Endothelial cell of umbilical vein (primary cell): ENCODE measurements at regions not wholly inside any gene's neighbourhood (a gene's known extent, or its start where the extent isn't known, plus 50 kb on each side); places are given as distances from the start of the nearest gene placed in this dataset.

ENCODE experiments used
- BruUV-seq: library from RNA; stranded (reverse); fragments of 400-500 nt; replicated peaks from 2 replicates; lab custom pipeline; 2021; lab: Mats Ljungman, UMichigan
- CTCF ChIA-PET: fragments of 300-600, 350-600 bp; sonication (Branson Sonifier 250); formaldehyde crosslinking; loops from one replicate; lab custom pipeline; 2021; ENCODE audit warnings: antibody characterized with exemption, inconsistent platforms; lab: Charles Lee
- POLR2A ChIA-PET: fragments of 300-600, 350-600 bp; sonication (Branson Sonifier 250); formaldehyde crosslinking; loops from one replicate; lab custom pipeline; 2021; ENCODE audit warnings: antibody characterized with exemption, inconsistent platforms; lab: Charles Lee
- DNase-seq: peaks from one replicate; pipeline ENCODE4 v3.0.0-alpha.2; 2011; ENCODE audit warnings: low read depth, low spot score
- FAIRE-seq: peaks from 2 replicates; lab custom pipeline; 2011; peaks lifted over from hg19 to GRCh38; lab: Jason Lieb, UNC
- H2AFZ ChIP-seq: 2 replicates; pipeline ENCODE4 v1.6.0; 2012; ENCODE audit warnings: low read depth, low read length, control low read depth, inconsistent platforms
- H3K27ac ChIP-seq: 2 replicates; pipeline ENCODE4 v1.5.1; 2011; ENCODE audit warnings: low read depth, mild to moderate bottlenecking, control low read depth, low read length, moderate library complexity; ENCODE audit not compliant: insufficient read depth
- H3K27me3 ChIP-seq, 2 experiments: 2 replicates each; pipeline versions ENCODE4 v1.6.0 to v1.6.1; 2011; ENCODE audit warnings: low read length in 2 of 2, mixed read lengths in 1 of 2; ENCODE audit not compliant: control insufficient read depth in 2 of 2, insufficient read depth in 2 of 2
- H3K36me3 ChIP-seq, 2 experiments: 2 replicates in 1 of 2; 3 replicates in 1 of 2; pipeline ENCODE4 v1.5.1; 2011; ENCODE audit warnings: low read length in 2 of 2, mild to moderate bottlenecking in 1 of 2, moderate library complexity in 1 of 2; ENCODE audit not compliant: control insufficient read depth in 2 of 2, insufficient read depth in 2 of 2; ENCODE audit errors: extremely low read depth in 1 of 2
- H3K4me1 ChIP-seq: 3 replicates; pipeline ENCODE4 v1.5.1; 2011; ENCODE audit warnings: mild to moderate bottlenecking, low read length; ENCODE audit not compliant: control insufficient read depth, insufficient read depth; ENCODE audit errors: extremely low read depth
- H3K4me2 ChIP-seq: 2 replicates; pipeline ENCODE4 v1.6.1; 2011; ENCODE audit warnings: low read length, control low read depth, mixed read lengths; ENCODE audit not compliant: insufficient read depth
- H3K4me3 ChIP-seq, 3 experiments: fragments of 200-600 bp in 1 of 3; sonication (generic), shearing (Covaris generic) in 1 of 3; replicated peaks in 1 of 3; 2 replicates each; pipeline ENCODE4 v1.5.1; 2011 to 2016; ENCODE audit warnings: control low read depth in 3 of 3, low read length in 3 of 3, mild to moderate bottlenecking in 2 of 3, inconsistent platforms in 1 of 3, low read depth in 1 of 3, moderate library complexity in 1 of 3; ENCODE audit not compliant: insufficient read depth in 1 of 3
- H3K79me2 ChIP-seq: 2 replicates; pipeline ENCODE4 v1.6.0; 2012; ENCODE audit warnings: low read length, inconsistent platforms; ENCODE audit not compliant: control insufficient read depth, insufficient read depth
- H3K9ac ChIP-seq: replicated peaks from 2 replicates; pipeline ENCODE3; 2011; ENCODE audit warnings: low read length, control low read depth; ENCODE audit not compliant: insufficient read depth; ENCODE audit errors: extremely low read depth
- H3K9me1 ChIP-seq: replicated peaks from 3 replicates; pipeline ENCODE4 v1.6.0; 2011; ENCODE audit warnings: mild to moderate bottlenecking, low read length; ENCODE audit not compliant: control insufficient read depth, insufficient read depth; ENCODE audit errors: extremely low read depth
- H3K9me3 ChIP-seq: replicated peaks from 2 replicates; pipeline ENCODE4 v1.5.1; 2012; ENCODE audit warnings: low read length, inconsistent platforms; ENCODE audit not compliant: control insufficient read depth, insufficient read depth
- H4K20me1 ChIP-seq: replicated peaks from 2 replicates; pipeline ENCODE3; 2011; ENCODE audit warnings: mild to moderate bottlenecking, low read length; ENCODE audit not compliant: control insufficient read depth, insufficient read depth; ENCODE audit errors: extremely low read depth
- CTCF ChIP-seq, 2 donors: IDR thresholded peaks; 1 replicate in 1 of 2; 2 replicates in 1 of 2; pipeline ENCODE4 v1.5.1; 2011; ENCODE audit warnings: low read length in 2 of 2, mild to moderate bottlenecking in 2 of 2, moderate library complexity in 2 of 2, control low read depth in 1 of 2, inconsistent platforms in 1 of 2, low read depth in 1 of 2; ENCODE audit not compliant: insufficient read depth in 1 of 2; ENCODE audit errors: extremely low read depth in 1 of 2
- EZH2 ChIP-seq: IDR thresholded peaks from 2 replicates; pipeline ENCODE4 v1.6.1; 2012; ENCODE audit warnings: borderline replicate concordance, low read depth, mild to moderate bottlenecking, moderate library complexity, low read length, inconsistent platforms; ENCODE audit not compliant: severe bottlenecking
- FOS ChIP-seq: IDR thresholded peaks from 2 replicates; pipeline ENCODE4 v1.6.1; 2011; ENCODE audit warnings: mild to moderate bottlenecking, low read length, moderate library complexity, borderline replicate concordance; ENCODE audit not compliant: insufficient read depth
- GATA2 ChIP-seq: IDR thresholded peaks from 2 replicates; pipeline ENCODE4 v1.7.0; 2011; ENCODE audit warnings: low read depth, mild to moderate bottlenecking, moderate library complexity, mixed read lengths, low read length; ENCODE audit not compliant: insufficient read length, insufficient read depth
- JUN ChIP-seq: IDR thresholded peaks from 2 replicates; pipeline ENCODE4 v1.6.1; 2011; ENCODE audit warnings: borderline replicate concordance, low read depth; ENCODE audit not compliant: insufficient read length, insufficient read depth
- MAX ChIP-seq: IDR thresholded peaks from 2 replicates; pipeline ENCODE4 v1.6.1; 2011; ENCODE audit not compliant: insufficient read depth, insufficient read length
- MYC ChIP-seq: IDR thresholded peaks from one replicate; pipeline ENCODE4 v1.6.1; 2011; ENCODE audit warnings: mild to moderate bottlenecking, low read depth, low read length
- POLR2A ChIP-seq: IDR thresholded peaks from 2 replicates; pipeline ENCODE4 v1.6.1; 2012; ENCODE audit warnings: low read depth, mild to moderate bottlenecking, control low read depth, low read length
- POLR2AphosphoS5 ChIP-seq: IDR thresholded peaks from 2 replicates; pipeline ENCODE4 v1.6.1; 2012; ENCODE audit warnings: low read depth, mild to moderate bottlenecking, control low read depth, low read length, moderate library complexity; ENCODE audit not compliant: insufficient read depth
- dilution Hi-C: fragments of 300-500 bp; cut with MboI; formaldehyde crosslinking; loops from one replicate; pipeline ENCODE4 v1.15.0; 2019; ENCODE audit warnings: low sequenced_read_pairs; ENCODE audit not compliant: extremely low pct_ligation_motif_present
- intact Hi-C: fragments of 100-400 bp; cut with micrococcal nuclease; formaldehyde crosslinking; loops from one replicate; pipeline ENCODE4 v1.10.0; 2022

- no peak overlapping the region for H3K27ac ChIP-seq
- H3K9me3 ChIP-seq, result no peaks in the 10 kb centered on the region
- no peaks in the 10 kb centered on the region for H4K20me1 ChIP-seq
- H3K36me3 ChIP-seq, result no peaks in the 10 kb centered on the region
- ChIA-PET CTCF (interaction anchor here (1.0 to 2.0 kb wide), 5 partner anchors 10 to 339 kb away, joined by 3 to 12 read pairs (median 4); no protein-coding TSS in a partner anchor), POLR2A (no interaction called here)
- no peak for TF ChIP-seq POLR2AphosphoS5
- no peak for TF ChIP-seq CTCF (IDR thresholded peaks at IDR 0.05; ENCODE audit: extremely low read depth in 1 of 2, insufficient read depth in 1 of 2, low read depth in 1 of 2, low read length in 2 of 2)
- no peak for TF ChIP-seq MAX
- no peak for TF ChIP-seq POLR2A
- TF ChIP-seq FOS, result no peak
- TF ChIP-seq GATA2, result no peak
- no peak for TF ChIP-seq EZH2
- no peak for TF ChIP-seq MYC
- TF ChIP-seq JUN, result no peak
- H3K4me1 ChIP-seq, result peaks cover 10% of the 10 kb centered on the region
- no peak overlapping the region for H3K4me3 ChIP-seq
- no TSS peak for BruUV-seq
- H3K27me3 ChIP-seq, result no peaks in the 10 kb centered on the region
- no peak for DNase-seq
- dilution Hi-C loops (no loop called here), intact Hi-C loops (loop anchor here (10.0 kb wide), 1 partner anchor 368 kb away; no protein-coding TSS in a partner anchor)
- H3K9ac ChIP-seq, result no peak overlapping the region
- no peak for FAIRE-seq
- H3K9me1 ChIP-seq, result no peaks in the 10 kb centered on the region
- H3K4me2 ChIP-seq, result no peak overlapping the region
- no peaks in the 10 kb centered on the region for H3K79me2 ChIP-seq
- peak overlapping the region; percentile 61 for H2AFZ ChIP-seq
Measured at GRCh38 chr18:22336406-22336805, 81.3 kb downstream of the CTAGE1 start.
